Neural progenitor cell (in vitro differentiated cells): ENCODE measurements at regions not wholly inside any gene's neighbourhood (a gene's known extent, or its start where the extent isn't known, plus 50 kb on each side); places are given as distances from the start of the nearest gene placed in this dataset.

Source experiments
- EZH2 ChIP-seq: fragments of 200-600 bp; sonication (generic); IDR thresholded peaks from 2 replicates; pipeline ENCODE4 v1.6.1; 2017; ENCODE audit warnings: antibody characterized with exemption, mild to moderate bottlenecking, moderate library complexity
- TF ChIP-seq, protein P1 (sequence below): fragments of 200-600 bp; sonication (generic); IDR thresholded peaks from 2 replicates; pipeline ENCODE4 v1.5.1; 2017; ENCODE audit warnings: antibody characterized with exemption, mild to moderate bottlenecking

DNA sequence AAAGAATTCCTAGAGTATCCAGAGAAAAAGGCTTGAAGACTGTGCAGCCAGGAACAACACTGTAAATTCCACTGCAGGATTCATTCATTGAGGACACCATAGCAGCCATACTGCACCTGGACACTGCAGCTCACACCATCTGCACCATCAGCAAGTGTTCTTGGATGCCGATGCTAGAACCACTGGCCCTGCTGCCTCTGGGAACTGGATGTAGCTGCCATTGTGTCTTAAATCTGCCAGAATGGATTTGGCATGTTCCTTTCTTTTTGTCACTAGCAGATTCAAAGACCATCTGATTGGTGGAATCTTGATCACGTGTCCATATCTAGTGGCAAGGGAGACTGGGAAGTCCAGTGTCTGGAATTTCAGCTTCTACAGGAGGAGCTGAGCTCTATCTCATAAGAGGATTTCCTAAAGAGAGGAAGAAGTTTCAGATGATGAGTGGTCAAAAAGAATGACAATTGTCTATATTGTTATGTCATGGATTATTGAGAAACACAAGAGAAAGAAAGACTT, 278.3 kb upstream of the ANKRD55 start:
- TF ChIP-seq, protein P1, sequence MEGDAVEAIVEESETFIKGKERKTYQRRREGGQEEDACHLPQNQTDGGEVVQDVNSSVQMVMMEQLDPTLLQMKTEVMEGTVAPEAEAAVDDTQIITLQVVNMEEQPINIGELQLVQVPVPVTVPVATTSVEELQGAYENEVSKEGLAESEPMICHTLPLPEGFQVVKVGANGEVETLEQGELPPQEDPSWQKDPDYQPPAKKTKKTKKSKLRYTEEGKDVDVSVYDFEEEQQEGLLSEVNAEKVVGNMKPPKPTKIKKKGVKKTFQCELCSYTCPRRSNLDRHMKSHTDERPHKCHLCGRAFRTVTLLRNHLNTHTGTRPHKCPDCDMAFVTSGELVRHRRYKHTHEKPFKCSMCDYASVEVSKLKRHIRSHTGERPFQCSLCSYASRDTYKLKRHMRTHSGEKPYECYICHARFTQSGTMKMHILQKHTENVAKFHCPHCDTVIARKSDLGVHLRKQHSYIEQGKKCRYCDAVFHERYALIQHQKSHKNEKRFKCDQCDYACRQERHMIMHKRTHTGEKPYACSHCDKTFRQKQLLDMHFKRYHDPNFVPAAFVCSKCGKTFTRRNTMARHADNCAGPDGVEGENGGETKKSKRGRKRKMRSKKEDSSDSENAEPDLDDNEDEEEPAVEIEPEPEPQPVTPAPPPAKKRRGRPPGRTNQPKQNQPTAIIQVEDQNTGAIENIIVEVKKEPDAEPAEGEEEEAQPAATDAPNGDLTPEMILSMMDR: no peak
- no peak for TF ChIP-seq EZH2
